Heart right ventricle (tissue), 16 donors: ENCODE measurements at regions not wholly inside any gene's neighbourhood (a gene's known extent, or its start where the extent isn't known, plus 50 kb on each side); places are given as distances from the start of the nearest gene placed in this dataset.

Experiments
- ATAC-seq, 8 donors: fragments of 200-7000 bp; cut with Tn5 transposase; one replicate each; pipeline ENCODE4 v1.9.1; 2020; ENCODE audit warnings: mild to moderate bottlenecking in 8 of 8, moderate library complexity in 8 of 8, moderate number of reproducible peaks in 1 of 8
- DNase-seq, 2 donors: peaks; one replicate each; pipeline ENCODE4 v3.0.0-alpha.2; 2020
- H3K27ac ChIP-seq, 10 donors: fragments of 200-600 bp; sonication (generic) in 2 of 10; one replicate each; pipeline versions ENCODE4 v1.5.0 to v1.8.0; 2020 to 2022; ENCODE audit warnings: mild to moderate bottlenecking in 3 of 10
- H3K27me3 ChIP-seq, 7 donors: fragments of 200-600 bp; one replicate each; pipeline ENCODE4 v1.8.0; 2021 to 2022; ENCODE audit warnings: mild to moderate bottlenecking in 2 of 7
- H3K36me3 ChIP-seq, 9 donors: fragments of 200-600 bp; sonication (generic) in 1 of 9; one replicate each; pipeline versions ENCODE4 v1.5.0 to v1.8.0; 2020 to 2022; ENCODE audit warnings: mild to moderate bottlenecking in 2 of 9
- H3K4me1 ChIP-seq, 9 donors: fragments of 200-600 bp; sonication (generic) in 1 of 9; one replicate each; pipeline versions ENCODE4 v1.5.0 to v1.8.0; 2020 to 2022; ENCODE audit warnings: mild to moderate bottlenecking in 4 of 9
- H3K4me3 ChIP-seq, 10 donors: fragments of 200-600 bp; sonication (generic) in 2 of 10; one replicate each; pipeline versions ENCODE4 v1.5.0 to v1.8.0; 2020 to 2022; ENCODE audit warnings: mild to moderate bottlenecking in 7 of 10, moderate library complexity in 2 of 10
- H3K9me3 ChIP-seq, 11 donors: fragments of 200-600 bp in 10 of 11; sonication (generic) in 2 of 11; one replicate each; pipeline versions ENCODE4 v1.5.0 to v1.8.0; 2013 to 2022; ENCODE audit warnings: mild to moderate bottlenecking in 2 of 11, control low read depth in 1 of 11, moderate library complexity in 1 of 11
- WGBS, 2 donors: extraction: QIAGEN DNeasy Blood & Tissue Kit; methylation state at CpG; one replicate each; pipeline ENCODE4 v1.1.7; 2013; ENCODE audit warnings: inconsistent platforms in 1 of 2; 5-methylcytosine and 5-hydroxymethylcytosine counted together
- intact Hi-C, 10 donors: fragments of 100-400 bp; cut with DNase I; formaldehyde crosslinking; loops; one replicate each; pipeline versions ENCODE4 v1.11.1 to v1.14.2; 2022
- TF ChIP-seq, protein P1 (sequence below), 9 donors: fragments of 200-600 bp; sonication (generic) in 2 of 9; IDR thresholded peaks; one replicate each; pipeline versions ENCODE4 v1.5.0 to v1.8.0; 2021 to 2022; ENCODE audit warnings: antibody characterized with exemption in 9 of 9, mild to moderate bottlenecking in 5 of 9, moderate library complexity in 1 of 9
- donor health status: Arrhythmogenic right ventricular cardiomyopathy.
- donor health status: ischemic (EF 13 %, LVEDD 7.1; RV severe dilation, severe dysfunction).
- donor health status: healthy with polysubstance abuse.
- donor health status: DM: no; HTN: yes; CAD: no.
- donor health status: DM: no; HTN: no; CAD: no.
- donor health status: ischemic (EF 25% LVEDD 6.9; RV normal size, moderate dysfunction).
- donor health status: ischemic (EF 25% LVEDD 5.7; RV mildly dilated, moderate dysfunction).
- donor health status: healthy.
- donor health status: DM: yes; HTN: yes; CAD: no.
- donor health status: Ischemic cardiomyopathy.
- donor health status: ischemic (EF 35%, LVEDD 5.7; RV mildly dilated, moderate dysfunction).
- donor health status: nonischemic (EF 11% LVEDD 7.7; RV severe dilation, severe dysfunction).
- donor health status: DM: yes; HTN: yes; CAD: no.
- donor health status: PGD.
- donor health status: ischemic (EF 29% LVEDD 5.4; RV normal size, mild dysfunction).
- donor health status: nonischemic (EF 23%, LVEDD 6.1; RV moderate dilation, normal function).

- TF ChIP-seq, protein P1, sequence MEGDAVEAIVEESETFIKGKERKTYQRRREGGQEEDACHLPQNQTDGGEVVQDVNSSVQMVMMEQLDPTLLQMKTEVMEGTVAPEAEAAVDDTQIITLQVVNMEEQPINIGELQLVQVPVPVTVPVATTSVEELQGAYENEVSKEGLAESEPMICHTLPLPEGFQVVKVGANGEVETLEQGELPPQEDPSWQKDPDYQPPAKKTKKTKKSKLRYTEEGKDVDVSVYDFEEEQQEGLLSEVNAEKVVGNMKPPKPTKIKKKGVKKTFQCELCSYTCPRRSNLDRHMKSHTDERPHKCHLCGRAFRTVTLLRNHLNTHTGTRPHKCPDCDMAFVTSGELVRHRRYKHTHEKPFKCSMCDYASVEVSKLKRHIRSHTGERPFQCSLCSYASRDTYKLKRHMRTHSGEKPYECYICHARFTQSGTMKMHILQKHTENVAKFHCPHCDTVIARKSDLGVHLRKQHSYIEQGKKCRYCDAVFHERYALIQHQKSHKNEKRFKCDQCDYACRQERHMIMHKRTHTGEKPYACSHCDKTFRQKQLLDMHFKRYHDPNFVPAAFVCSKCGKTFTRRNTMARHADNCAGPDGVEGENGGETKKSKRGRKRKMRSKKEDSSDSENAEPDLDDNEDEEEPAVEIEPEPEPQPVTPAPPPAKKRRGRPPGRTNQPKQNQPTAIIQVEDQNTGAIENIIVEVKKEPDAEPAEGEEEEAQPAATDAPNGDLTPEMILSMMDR (IDR thresholded peaks at IDR 0.05), result no peak
- DNase-seq, result no peak
- Histone ChIP-seq H3K4me3 (no peak overlapping the region), H3K27me3 (no peaks in the 10 kb centered on the region), H3K27ac (no peak overlapping the region), H3K9me3 (no peaks in the 10 kb centered on the region), H3K36me3 (no peaks in the 10 kb centered on the region), H3K4me1 (peaks cover 0 to under 1% (median 0%) of the 10 kb centered on the region in 9 donors)
- intact Hi-C loops, result no loop called here
- ATAC-seq, result no peak
Measured at GRCh38 chr15:35993196-35993595, 447.2 kb upstream of the DPH6 start.

- intact Hi-C loops, result no loop called here
- ATAC-seq, result no peak
Measured at GRCh38 chr15:35994876-35995275, 448.9 kb upstream of the DPH6 start.

GRCh38 chr15:35998663-35999602 lies 453.0 kb upstream of the DPH6 start:
- no peaks in the 10 kb centered on the region for H3K4me1 ChIP-seq
- no peak overlapping the region for H3K4me3 ChIP-seq
- H3K27me3 ChIP-seq, result no peaks in the 10 kb centered on the region
- DNase-seq, result no peak
- H3K27ac ChIP-seq, result no peak overlapping the region
- intact Hi-C loops, result no loop called here
- no peak for ATAC-seq
- TF ChIP-seq, protein P1 (IDR thresholded peaks at IDR 0.05), result no peak
- WGBS, 2 donors, result 81 to 90% methylated on average over 7 of the region's 7 CpGs
- no peaks in the 10 kb centered on the region for H3K36me3 ChIP-seq
- no peaks in the 10 kb centered on the region for H3K9me3 ChIP-seq

More at GRCh38 chr15:35994876-35995275, 448.9 kb upstream of the DPH6 start:
- no peaks in the 10 kb centered on the region for H3K9me3 ChIP-seq
- no peak overlapping the region for H3K4me3 ChIP-seq
- TF ChIP-seq, protein P1 (IDR thresholded peaks at IDR 0.05), result no peak
- H3K36me3 ChIP-seq, result no peaks in the 10 kb centered on the region
- H3K27ac ChIP-seq, result no peak overlapping the region
- DNase-seq, result no peak
- H3K4me1 ChIP-seq, result no peaks in the 10 kb centered on the region
- no peaks in the 10 kb centered on the region for H3K27me3 ChIP-seq
- whole genome bisulfite sequencing, 2 donors, result 65 to 91% methylated on average over 1 of the region's 1 CpG

- H3K36me3 ChIP-seq, result no peaks in the 10 kb centered on the region
- H3K27ac ChIP-seq, result no peak overlapping the region
- intact Hi-C loops, result no loop called here
- H3K27me3 ChIP-seq, result no peaks in the 10 kb centered on the region
- H3K9me3 ChIP-seq, result peaks cover 0 to 23% (median 9%) of the 10 kb centered on the region in 11 donors
- H3K4me1 ChIP-seq, result peaks cover 0 to 11% (median 6%) of the 10 kb centered on the region in 9 donors
- ATAC-seq, result peak in 2 of 8 donors; percentile 69 to 76
- no peak for DNase-seq
- TF ChIP-seq, protein P1 (IDR thresholded peaks at IDR 0.05), result no peak
- WGBS, 2 donors, result 55 to 73% methylated on average over 2 of the region's 2 CpGs
- H3K4me3 ChIP-seq, result no peak overlapping the region
Measured at GRCh38 chr15:36004891-36005490, 459.0 kb upstream of the DPH6 start.
